Left lung (tissue), 4 donors: ENCODE measurements at regions not wholly inside any gene's neighbourhood (a gene's known extent, or its start where the extent isn't known, plus 50 kb on each side); places are given as distances from the start of the nearest gene placed in this dataset.

Source experiments
- ATAC-seq: fragments of 200-7000 bp; cut with Tn5 transposase; one replicate; pipeline ENCODE4 v1.9.1; 2020; ENCODE audit warnings: moderate library complexity
- DNase-seq, 4 donors: peaks; one replicate each; pipeline ENCODE4 v3.0.0-alpha.2; 2013 to 2020
- H3K27ac ChIP-seq, 2 donors: fragments of 200-600 bp; sonication (generic) in 1 of 2; one replicate each; pipeline versions ENCODE4 v1.5.0 to v1.8.0; 2020 to 2021
- H3K27me3 ChIP-seq, 2 donors: fragments of 200-600 bp; sonication (generic) in 1 of 2; one replicate each; pipeline versions ENCODE4 v1.5.0 to v1.8.0; 2020 to 2021
- H3K36me3 ChIP-seq, 2 donors: fragments of 200-600 bp; sonication (generic) in 1 of 2; one replicate each; pipeline versions ENCODE4 v1.5.0 to v1.8.0; 2020 to 2021
- H3K4me1 ChIP-seq, 2 donors: fragments of 200-600 bp; one replicate each; pipeline ENCODE4 v1.8.0; 2021
- H3K4me3 ChIP-seq, 2 donors: fragments of 200-600 bp; sonication (generic) in 1 of 2; one replicate each; pipeline versions ENCODE4 v1.5.0 to v1.8.0; 2020 to 2021; ENCODE audit warnings: mild to moderate bottlenecking in 1 of 2
- H3K9me3 ChIP-seq, 2 donors: fragments of 200-600 bp; sonication (generic) in 1 of 2; one replicate each; pipeline versions ENCODE4 v1.5.0 to v1.8.0; 2020 to 2021
- intact Hi-C, 2 donors: fragments of 100-400 bp; cut with DNase I; formaldehyde crosslinking; loops; one replicate each; pipeline versions ENCODE4 v1.11.2 to v1.14.2; 2022
- TF ChIP-seq, protein P1 (sequence below), 2 donors: fragments of 200-600 bp; sonication (generic) in 1 of 2; IDR thresholded peaks; one replicate each; pipeline versions ENCODE4 v1.5.0 to v1.8.0; 2021; ENCODE audit warnings: antibody characterized with exemption in 2 of 2
- donor health status: DM: no; HTN: yes; CAD: no.
- donor health status: DM: no; HTN: no; CAD: no.

DNA sequence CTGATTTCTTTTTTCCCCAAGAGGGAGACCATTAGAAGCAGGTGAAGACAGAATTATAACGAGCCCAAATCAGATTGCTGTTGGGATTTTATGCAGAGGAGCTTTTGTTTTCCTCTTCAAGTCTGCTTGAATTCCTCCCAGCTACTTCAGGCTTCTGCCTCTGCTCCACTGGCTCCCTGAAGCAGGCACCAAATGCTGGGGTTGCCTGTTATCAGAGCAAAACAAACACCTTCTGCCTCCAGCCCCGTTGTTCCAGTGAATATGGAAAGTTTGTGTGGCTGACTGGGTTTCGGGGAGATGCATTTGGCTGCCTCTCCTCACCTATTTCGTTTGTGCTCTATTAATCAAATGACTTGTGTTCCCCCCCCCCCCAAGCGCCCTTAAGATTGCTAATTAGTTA, 209.2 kb downstream of the URB2 start:
- DNase-seq (no peak), ATAC-seq (no peak)
- Histone ChIP-seq H3K36me3 (no peaks in the 10 kb centered on the region), H3K27me3 (peaks cover 0 to 25% of the 10 kb centered on the region in 2 donors), H3K4me1 (no peaks in the 10 kb centered on the region), H3K9me3 (no peaks in the 10 kb centered on the region), H3K4me3 (no peak overlapping the region), H3K27ac (no peak overlapping the region)
- TF ChIP-seq, protein P1, sequence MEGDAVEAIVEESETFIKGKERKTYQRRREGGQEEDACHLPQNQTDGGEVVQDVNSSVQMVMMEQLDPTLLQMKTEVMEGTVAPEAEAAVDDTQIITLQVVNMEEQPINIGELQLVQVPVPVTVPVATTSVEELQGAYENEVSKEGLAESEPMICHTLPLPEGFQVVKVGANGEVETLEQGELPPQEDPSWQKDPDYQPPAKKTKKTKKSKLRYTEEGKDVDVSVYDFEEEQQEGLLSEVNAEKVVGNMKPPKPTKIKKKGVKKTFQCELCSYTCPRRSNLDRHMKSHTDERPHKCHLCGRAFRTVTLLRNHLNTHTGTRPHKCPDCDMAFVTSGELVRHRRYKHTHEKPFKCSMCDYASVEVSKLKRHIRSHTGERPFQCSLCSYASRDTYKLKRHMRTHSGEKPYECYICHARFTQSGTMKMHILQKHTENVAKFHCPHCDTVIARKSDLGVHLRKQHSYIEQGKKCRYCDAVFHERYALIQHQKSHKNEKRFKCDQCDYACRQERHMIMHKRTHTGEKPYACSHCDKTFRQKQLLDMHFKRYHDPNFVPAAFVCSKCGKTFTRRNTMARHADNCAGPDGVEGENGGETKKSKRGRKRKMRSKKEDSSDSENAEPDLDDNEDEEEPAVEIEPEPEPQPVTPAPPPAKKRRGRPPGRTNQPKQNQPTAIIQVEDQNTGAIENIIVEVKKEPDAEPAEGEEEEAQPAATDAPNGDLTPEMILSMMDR (IDR thresholded peaks at IDR 0.05), result no peak
- intact Hi-C loops, result no loop called here

DNA sequence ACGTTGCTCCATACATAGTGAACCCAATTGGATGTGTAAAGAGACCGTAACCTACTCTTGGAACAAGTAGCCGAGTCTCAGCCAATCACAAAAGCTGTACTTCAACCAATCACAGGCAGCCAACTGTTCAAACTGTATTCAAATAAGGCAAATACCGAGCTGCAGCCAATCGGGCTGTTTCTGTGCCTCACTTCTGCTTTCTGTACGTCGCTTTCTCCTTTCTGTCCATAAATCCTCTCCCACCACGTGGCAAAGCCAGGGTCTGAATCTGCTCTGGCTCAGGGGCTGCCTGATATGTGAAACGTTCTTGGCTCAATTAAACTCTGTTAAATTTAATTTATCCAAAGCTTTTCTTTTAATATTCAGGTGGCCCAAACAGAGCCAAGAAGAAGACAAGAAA, 210.3 kb downstream of the URB2 start:
- no peaks in the 10 kb centered on the region for H3K4me1 ChIP-seq
- DNase-seq (no peak), ATAC-seq (no peak)
- no peaks in the 10 kb centered on the region for H3K9me3 ChIP-seq
- no peak overlapping the region for H3K27ac ChIP-seq
- H3K4me3 ChIP-seq, result no peak overlapping the region
- intact Hi-C loops, result no loop called here
- H3K27me3 ChIP-seq, result peaks cover 0 to 25% of the 10 kb centered on the region in 2 donors
- no peaks in the 10 kb centered on the region for H3K36me3 ChIP-seq
- TF ChIP-seq, protein P1 (IDR thresholded peaks at IDR 0.05), result no peak

DNA sequence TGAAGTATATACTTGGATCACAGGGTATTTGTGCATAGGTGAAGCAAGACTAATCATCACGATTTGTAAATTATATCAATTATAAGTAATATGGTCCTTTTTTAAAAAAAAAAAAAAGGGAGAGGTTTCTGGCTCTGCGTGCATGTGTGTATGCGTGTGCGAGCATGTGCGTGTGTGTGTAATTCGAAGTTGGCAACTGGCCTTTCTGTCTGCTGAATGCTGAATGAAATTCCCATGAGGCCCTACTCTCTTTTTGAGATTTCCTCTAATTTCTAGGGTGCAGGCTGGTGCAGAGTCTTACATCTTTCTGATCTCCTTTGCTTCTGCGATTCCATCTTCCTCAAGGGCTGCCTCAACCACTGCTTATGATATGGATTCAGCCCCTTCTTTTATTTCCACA, 212.2 kb downstream of the URB2 start:
- TF ChIP-seq, protein P1 (IDR thresholded peaks at IDR 0.05), result no peak
- H3K9me3 ChIP-seq, result no peaks in the 10 kb centered on the region
- DNase-seq, result no peak

DNA sequence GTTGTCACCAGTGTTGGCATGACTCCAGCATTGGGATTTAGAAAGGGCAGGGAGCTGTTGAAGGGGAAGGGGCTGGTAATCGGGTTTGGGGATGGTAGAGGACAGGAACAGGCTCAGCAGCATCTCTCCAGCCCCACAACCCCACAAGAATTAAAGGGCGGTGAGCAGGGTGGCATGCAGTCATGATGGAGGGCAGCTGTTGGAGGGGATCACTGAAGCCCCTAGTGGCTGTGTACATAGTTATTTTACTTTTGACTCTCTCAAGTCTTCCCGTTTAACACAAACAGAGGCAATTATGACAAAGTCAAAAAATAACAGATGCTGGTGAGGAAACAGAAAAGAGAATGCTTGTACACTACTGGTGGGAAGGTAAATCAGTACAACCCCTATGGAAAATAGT, 213.8 kb downstream of the URB2 start:
- Histone ChIP-seq H3K27me3 (peaks cover 0 to 13% of the 10 kb centered on the region in 2 donors), H3K9me3 (no peaks in the 10 kb centered on the region), H3K4me1 (no peaks in the 10 kb centered on the region), H3K4me3 (no peak overlapping the region), H3K36me3 (no peaks in the 10 kb centered on the region), H3K27ac (no peak overlapping the region)
- no peak for DNase-seq
- TF ChIP-seq, protein P1 (IDR thresholded peaks at IDR 0.05), result no peak
- ATAC-seq, result no peak
- intact Hi-C loops, result no loop called here

More for the DNA sequence above, 212.2 kb downstream of the URB2 start:
- Histone ChIP-seq H3K4me1 (no peaks in the 10 kb centered on the region), H3K36me3 (no peaks in the 10 kb centered on the region), H3K27ac (no peak overlapping the region), H3K4me3 (no peak overlapping the region), H3K27me3 (peaks cover 0 to 21% of the 10 kb centered on the region in 2 donors)
- intact Hi-C loops, result no loop called here
- ATAC-seq, result no peak

DNA sequence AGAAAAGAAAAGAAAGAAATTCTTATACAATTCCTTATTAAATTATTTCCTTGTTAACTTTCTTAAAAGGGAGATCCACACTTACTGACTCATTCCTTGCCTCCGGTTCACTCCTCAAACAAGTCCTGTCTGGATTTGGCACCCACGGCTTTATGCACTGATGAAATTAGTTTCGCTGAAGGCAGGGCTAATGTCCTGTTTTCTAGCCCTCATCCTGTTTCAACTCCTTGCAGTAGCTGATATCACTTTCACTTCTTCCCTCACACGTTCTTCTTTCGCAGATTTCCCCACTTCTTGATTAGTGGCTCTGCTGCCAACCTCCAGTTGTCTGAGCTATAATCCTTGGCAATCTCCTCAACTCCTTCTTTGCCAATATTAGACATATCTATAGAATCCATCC, 215.2 kb downstream of the URB2 start:
- ATAC-seq, result no peak
- no peaks in the 10 kb centered on the region for H3K4me1 ChIP-seq

More for the DNA sequence above, 215.2 kb downstream of the URB2 start:
- Histone ChIP-seq H3K27ac (no peak overlapping the region), H3K4me3 (no peak overlapping the region), H3K27me3 (peaks cover 0 to 1% of the 10 kb centered on the region in 2 donors), H3K36me3 (no peaks in the 10 kb centered on the region), H3K9me3 (no peaks in the 10 kb centered on the region)
- TF ChIP-seq, protein P1 (IDR thresholded peaks at IDR 0.05), result no peak
- DNase-seq, result no peak
- intact Hi-C loops, result no loop called here
